HepG2 (cell line): ENCODE measurements at regions not wholly inside any gene's neighbourhood (a gene's known extent, or its start where the extent isn't known, plus 50 kb on each side); places are given as distances from the start of the nearest gene placed in this dataset.

Source experiments
- ATAC-seq: fragments of 200-7000 bp; cut with Tn5 transposase; 3 replicates; pipeline ENCODE4 v1.9.1; 2020; ENCODE audit warnings: mild to moderate bottlenecking, moderate library complexity
- BruUV-seq: library from RNA; stranded (reverse); fragments of 400-500 nt; replicated peaks from 2 replicates; lab custom pipeline; 2021; lab: Mats Ljungman, UMichigan
- CTCF ChIA-PET: fragments of 300-600 bp; formaldehyde crosslinking; extraction: SDS; loops from one replicate; lab custom pipeline; 2021; ENCODE audit warnings: low total read pairs, inconsistent platforms, low intra/inter-chr PET ratio; lab: Yijun Ruan, JAX
- POLR2A ChIA-PET: fragments of 350-600 bp; sonication (Branson Sonifier 250); formaldehyde crosslinking; loops from one replicate; lab custom pipeline; 2020; ENCODE audit warnings: antibody characterized with exemption, inconsistent platforms; lab: Yijun Ruan, JAX
- DNase-seq: peaks from one replicate; pipeline ENCODE4 v3.0.0-alpha.2; 2015; ENCODE audit warnings: low spot score
- FAIRE-seq: peaks from 3 replicates; lab custom pipeline; 2011; peaks lifted over from hg19 to GRCh38; lab: Jason Lieb, UNC
- H2AFZ ChIP-seq: one replicate; pipeline ENCODE4 v1.6.1; 2011; ENCODE audit warnings: low read length, inconsistent platforms
- H3K27ac ChIP-seq: fragments of 300-600 bp; 3 replicates; pipeline ENCODE4 v1.8.0; 2011; ENCODE audit warnings: mixed run types, mild to moderate bottlenecking, mixed read lengths, low read length, inconsistent platforms; ENCODE audit not compliant: insufficient read depth; ENCODE audit errors: extremely low read length
- H3K27me3 ChIP-seq, 2 experiments: fragments of 200-600 bp in 1 of 2; 2 replicates in 1 of 2; 3 replicates in 1 of 2; pipeline versions ENCODE4 v1.6.0 to v1.8.0; 2011; ENCODE audit warnings: low read length in 2 of 2, mild to moderate bottlenecking in 2 of 2, moderate library complexity in 2 of 2, inconsistent platforms in 1 of 2; ENCODE audit not compliant: insufficient read depth in 2 of 2, control insufficient read depth in 1 of 2
- H3K36me3 ChIP-seq, 2 experiments: fragments of 200-600 bp in 1 of 2; replicated peaks in 1 of 2; 2 replicates in 1 of 2; 3 replicates in 1 of 2; pipeline versions ENCODE4 v1.5.1 to v1.8.0; 2011; ENCODE audit warnings: low read length in 2 of 2, inconsistent platforms in 1 of 2; ENCODE audit not compliant: insufficient read depth in 2 of 2, control insufficient read depth in 1 of 2
- H3K4me1 ChIP-seq: 2 replicates; pipeline ENCODE4 v1.5.1; 2012; ENCODE audit warnings: low read length, inconsistent platforms; ENCODE audit not compliant: insufficient read depth
- H3K4me2 ChIP-seq: 2 replicates; pipeline ENCODE4 v1.6.0; 2011; ENCODE audit warnings: low read depth, low read length, inconsistent platforms
- H3K4me3 ChIP-seq, 3 experiments: fragments of 200-600 bp in 1 of 3; sonication (generic), shearing (Covaris generic) in 1 of 3; replicated peaks in 1 of 3; 2 replicates each; pipeline ENCODE4 v1.5.1; 2011 to 2016; ENCODE audit warnings: low read length in 3 of 3, inconsistent platforms in 2 of 3, low read depth in 2 of 3, mild to moderate bottlenecking in 2 of 3, control low read depth in 1 of 3, mixed read lengths in 1 of 3; ENCODE audit not compliant: insufficient read depth in 1 of 3
- H3K79me2 ChIP-seq: one replicate; pipeline ENCODE4 v1.6.1; 2011; ENCODE audit warnings: low read length, inconsistent platforms; ENCODE audit not compliant: insufficient read depth
- H3K9ac ChIP-seq: 2 replicates; pipeline ENCODE4 v1.6.0; 2011; ENCODE audit warnings: mild to moderate bottlenecking, low read depth, low read length, inconsistent platforms; ENCODE audit not compliant: insufficient read depth
- H3K9me3 ChIP-seq: 2 replicates; pipeline ENCODE4 v1.5.1; 2012; ENCODE audit warnings: mild to moderate bottlenecking, low read length
- H4K20me1 ChIP-seq: 2 replicates; pipeline ENCODE4 v1.6.0; 2011; ENCODE audit warnings: inconsistent platforms, mild to moderate bottlenecking, low read length, moderate library complexity; ENCODE audit not compliant: insufficient read depth
- MAF1 ChIP-seq: sonication (generic); formaldehyde crosslinking; IDR thresholded peaks from 2 replicates; pipeline ENCODE4 v1.5.0; 2020; ENCODE audit warnings: missing genetic modification reagents, borderline replicate concordance
- RBM39 ChIP-seq: fragments of 200-400 bp; formaldehyde crosslinking; IDR thresholded peaks from one replicate; pipeline ENCODE4 v1.6.1; 2018; ENCODE audit warnings: antibody characterized with exemption, mild to moderate bottlenecking, low read depth, low read length; ENCODE audit not compliant: poor library complexity, severe bottlenecking
- SNAPC5 ChIP-seq: sonication (generic); formaldehyde crosslinking; IDR thresholded peaks from 2 replicates; pipeline ENCODE4 v1.8.1; 2023; ENCODE audit warnings: mild to moderate bottlenecking, missing genetic modification reagents, borderline replicate concordance
- SNRNP70 ChIP-seq: fragments of 200-400 bp; formaldehyde crosslinking; IDR thresholded peaks from 2 replicates; pipeline ENCODE4 v1.6.1; 2017; ENCODE audit warnings: mild to moderate bottlenecking, low read depth, low read length, moderate library complexity
- ZEB1 ChIP-seq: IDR thresholded peaks from 2 replicates; pipeline ENCODE4 v1.6.1; 2012; ENCODE audit warnings: mild to moderate bottlenecking, low read depth, inconsistent platforms; ENCODE audit not compliant: insufficient replicate concordance
- ZFP82 ChIP-seq: sonication (generic); formaldehyde crosslinking; IDR thresholded peaks from 2 replicates; pipeline ENCODE4 v1.5.1; 2020; ENCODE audit warnings: mild to moderate bottlenecking, missing genetic modification reagents, borderline replicate concordance
- ZNF234 ChIP-seq: sonication (generic); formaldehyde crosslinking; conservative IDR thresholded peaks from 2 replicates; pipeline ENCODE4 v1.5.1; 2020; ENCODE audit warnings: mild to moderate bottlenecking, missing genetic modification reagents
- ZNF430 ChIP-seq: sonication (generic); formaldehyde crosslinking; IDR thresholded peaks from 2 replicates; pipeline ENCODE4 v1.9.0; 2021; ENCODE audit warnings: mild to moderate bottlenecking, missing genetic modification reagents
- ZNF784 ChIP-seq: sonication (generic); formaldehyde crosslinking; IDR thresholded peaks from 2 replicates; pipeline ENCODE4 v1.5.1; 2020; ENCODE audit warnings: missing genetic modification reagents, mild to moderate bottlenecking, borderline replicate concordance
- ZNF792 ChIP-seq: IDR thresholded peaks from 2 replicates; pipeline ENCODE4 v1.6.1; 2016
- WGBS: methylation state at CpG from one replicate; pipeline ENCODE4 v1.1.6; 2017; ENCODE audit warnings: low lambda C conversion rate; 5-methylcytosine and 5-hydroxymethylcytosine counted together
- in situ Hi-C: cut with HindIII; loops from 2 replicates; pipeline ENCODE4 v1.10.0; 2017; ENCODE audit warnings: low pct_unique_long_range_greater_than_20kb; ENCODE audit not compliant: extremely low pct_ligation_motif_present
- intact Hi-C: fragments of 100-400 bp; cut with micrococcal nuclease; formaldehyde crosslinking; loops from one replicate; pipeline ENCODE4 v1.10.0; 2022; ENCODE audit not compliant: unreplicated experiment

DNA sequence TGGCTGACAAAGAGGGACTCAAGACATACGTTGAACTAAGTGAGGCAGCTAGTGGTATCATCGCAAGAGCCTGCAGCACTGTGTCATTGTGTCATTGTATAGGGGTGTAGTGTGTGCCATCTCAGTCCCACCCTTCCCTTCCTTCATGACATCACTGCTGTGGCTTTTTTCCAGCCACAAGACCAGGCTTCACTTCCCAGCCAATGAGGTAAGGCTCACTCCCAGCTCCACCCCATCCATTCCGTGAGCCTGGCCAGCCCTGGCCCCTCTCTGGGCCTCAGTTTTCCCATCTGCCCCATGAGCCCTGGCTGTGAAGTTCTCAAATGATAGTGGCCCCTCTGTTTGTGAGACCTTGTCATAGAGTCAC, 134.3 kb upstream of the ZMIZ1 start:
- Histone ChIP-seq H3K4me3 (no peak overlapping the region), H3K4me1 (peaks cover 59% of the 10 kb centered on the region), H3K79me2 (no peaks in the 10 kb centered on the region), H3K27ac (no peak overlapping the region), H3K4me2 (no peak overlapping the region), H4K20me1 (no peaks in the 10 kb centered on the region), H3K36me3 (no peaks in the 10 kb centered on the region), H3K9me3 (no peaks in the 10 kb centered on the region), H3K27me3 (peaks cover 6 to 37% of the 10 kb centered on the region in 2 experiments; a peak in 3 of 5 replicates), H3K9ac (no peak overlapping the region), H2AFZ (no peak overlapping the region)
- BruUV-seq = no TSS peak
- WGBS = 70% methylated on average over 3 of the region's 3 CpGs
- POLR2A ChIA-PET = no interaction called here
- intact Hi-C loops = no loop called here
- FAIRE-seq = no peak
- CTCF ChIA-PET = no interaction called here
- in situ Hi-C loops = no loop called here
- ATAC-seq = no peak
- DNase-seq = no peak
- no peak for TF ChIP-seq MAF1 (CRISPR knock-in tag)
- TF ChIP-seq SNAPC5 (CRISPR knock-in tag) = no peak
- TF ChIP-seq, all 625 proteins: peak for 0

GRCh38 chr10:78934994-78935602, 133.7 kb upstream of the ZMIZ1 start:
- Histone ChIP-seq H3K79me2 (no peaks in the 10 kb centered on the region), H3K4me1 (peaks cover 59% of the 10 kb centered on the region), H3K27ac (no peak overlapping the region), H3K4me2 (no peak overlapping the region), H2AFZ (no peak overlapping the region), H3K4me3 (no peak overlapping the region), H3K36me3 (no peaks in the 10 kb centered on the region), H3K9me3 (no peaks in the 10 kb centered on the region), H3K9ac (no peak overlapping the region), H3K27me3 (peaks cover 3 to 31% of the 10 kb centered on the region in 2 experiments; a peak in 3 of 5 replicates), H4K20me1 (no peaks in the 10 kb centered on the region)
- ATAC-seq (no peak), DNase-seq (no peak), FAIRE-seq (no peak)
- intact Hi-C loops = no loop called here
- 78% methylated on average over 4 of the region's 4 CpGs for WGBS
- CTCF ChIA-PET = no interaction called here
- in situ Hi-C loops = no loop called here
- TF ChIP-seq ZFP82 (CRISPR knock-in tag) (no peak), ZEB1 (no peak), ZNF430 (CRISPR knock-in tag) (no peak), ZNF792 (CRISPR knock-in tag) (no peak), ZNF234 (CRISPR knock-in tag) (no peak), ZNF784 (CRISPR knock-in tag) (no peak), RBM39 (no peak), SNRNP70 (no peak)
- no TSS peak for BruUV-seq
- POLR2A ChIA-PET = interaction anchor here (2.1 kb wide), 1 partner anchor 11 kb away, joined by 5 read pairs; no protein-coding TSS in a partner anchor
